ENCODE measurements at regions not wholly inside any gene's neighbourhood (a gene's known extent, or its start where the extent isn't known, plus 50 kb on each side); places are given as distances from the start of the nearest gene placed in this dataset.

DNA sequence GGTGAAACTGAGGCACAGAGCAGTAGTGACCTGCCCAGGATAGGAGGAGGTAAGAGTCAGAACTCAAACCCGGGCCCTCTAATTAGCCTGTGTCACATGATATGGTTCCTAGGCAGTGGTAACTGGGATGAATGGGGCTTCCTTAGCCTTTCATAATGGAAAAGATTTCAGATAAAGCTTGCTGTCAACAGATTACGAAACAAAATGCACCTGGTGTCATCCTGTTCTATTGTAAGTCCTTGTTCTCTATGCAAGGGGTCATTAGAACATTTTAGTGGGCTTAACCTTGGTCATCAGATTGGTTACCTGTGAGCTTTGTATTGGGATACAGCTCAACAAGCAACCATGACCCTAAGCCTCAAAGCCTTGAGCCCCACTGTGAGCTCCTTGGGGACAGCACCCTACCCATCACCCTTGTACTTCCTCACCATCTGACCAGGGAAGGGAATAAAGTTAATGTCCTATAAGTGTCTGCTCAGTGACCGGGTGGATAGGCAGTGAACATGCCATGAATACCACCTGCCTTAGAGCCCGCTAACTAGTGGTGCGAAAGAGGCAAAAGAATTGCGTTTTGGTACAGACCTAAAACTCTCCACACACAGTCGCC, 70.3 kb upstream of the RMDN2 start:
- TF ChIP-seq CTCF (IDR thresholded peaks at IDR 0.05) = no peak
- no peak for TF ChIP-seq POLR2AphosphoS5 (IDR thresholded peaks at IDR 0.05; ENCODE audit: insufficient read depth in 1 of 2, low read depth in 1 of 2)
- no peak for TF ChIP-seq POLR2A (IDR thresholded peaks at IDR 0.05)

Measured in vagina (tissue), 2 donors.